ENCODE measurements at regions not wholly inside any gene's neighbourhood (a gene's known extent, or its start where the extent isn't known, plus 50 kb on each side); places are given as distances from the start of the nearest gene placed in this dataset.

DNA sequence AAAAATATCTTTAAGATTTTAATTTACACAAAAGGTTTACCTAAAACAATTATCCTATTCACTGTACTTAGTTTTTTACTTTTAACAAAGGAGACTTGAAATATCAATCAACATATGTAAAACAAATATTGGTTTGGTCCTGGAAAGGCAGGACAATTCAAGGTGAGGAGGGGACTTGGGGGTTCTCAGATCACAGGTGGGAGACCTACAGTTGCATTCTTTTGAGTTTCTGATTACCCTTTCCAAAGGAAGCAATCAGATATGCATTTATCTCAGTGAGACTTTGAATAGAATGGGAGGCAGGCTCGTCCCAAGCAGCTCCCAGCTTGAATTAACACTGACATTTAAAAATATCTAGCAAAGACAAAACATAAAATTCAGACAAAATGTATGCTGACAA is 1917.3 kb downstream of the C4orf33 start:
- TF ChIP-seq, protein P1, sequence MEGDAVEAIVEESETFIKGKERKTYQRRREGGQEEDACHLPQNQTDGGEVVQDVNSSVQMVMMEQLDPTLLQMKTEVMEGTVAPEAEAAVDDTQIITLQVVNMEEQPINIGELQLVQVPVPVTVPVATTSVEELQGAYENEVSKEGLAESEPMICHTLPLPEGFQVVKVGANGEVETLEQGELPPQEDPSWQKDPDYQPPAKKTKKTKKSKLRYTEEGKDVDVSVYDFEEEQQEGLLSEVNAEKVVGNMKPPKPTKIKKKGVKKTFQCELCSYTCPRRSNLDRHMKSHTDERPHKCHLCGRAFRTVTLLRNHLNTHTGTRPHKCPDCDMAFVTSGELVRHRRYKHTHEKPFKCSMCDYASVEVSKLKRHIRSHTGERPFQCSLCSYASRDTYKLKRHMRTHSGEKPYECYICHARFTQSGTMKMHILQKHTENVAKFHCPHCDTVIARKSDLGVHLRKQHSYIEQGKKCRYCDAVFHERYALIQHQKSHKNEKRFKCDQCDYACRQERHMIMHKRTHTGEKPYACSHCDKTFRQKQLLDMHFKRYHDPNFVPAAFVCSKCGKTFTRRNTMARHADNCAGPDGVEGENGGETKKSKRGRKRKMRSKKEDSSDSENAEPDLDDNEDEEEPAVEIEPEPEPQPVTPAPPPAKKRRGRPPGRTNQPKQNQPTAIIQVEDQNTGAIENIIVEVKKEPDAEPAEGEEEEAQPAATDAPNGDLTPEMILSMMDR (IDR thresholded peaks at IDR 0.05; ENCODE audit: poor library complexity, severe bottlenecking) = no peak
- TF ChIP-seq POLR2AphosphoS5 (IDR thresholded peaks at IDR 0.05) (no peak), EP300 (conservative IDR thresholded peaks at IDR 0.05; ENCODE audit: poor library complexity, severe bottlenecking) (no peak), SMC3 (conservative IDR thresholded peaks at IDR 0.05; ENCODE audit: poor library complexity) (no peak), TAF1 (IDR thresholded peaks at IDR 0.05; ENCODE audit: low read depth) (no peak), MXI1 (conservative IDR thresholded peaks at IDR 0.05; ENCODE audit: poor library complexity, severe bottlenecking) (no peak), EZH2 (IDR thresholded peaks at IDR 0.05; ENCODE audit: borderline replicate concordance, insufficient read depth, low read length, poor library complexity, severe bottlenecking) (no peak)
- TF ChIP-seq, protein P2, sequence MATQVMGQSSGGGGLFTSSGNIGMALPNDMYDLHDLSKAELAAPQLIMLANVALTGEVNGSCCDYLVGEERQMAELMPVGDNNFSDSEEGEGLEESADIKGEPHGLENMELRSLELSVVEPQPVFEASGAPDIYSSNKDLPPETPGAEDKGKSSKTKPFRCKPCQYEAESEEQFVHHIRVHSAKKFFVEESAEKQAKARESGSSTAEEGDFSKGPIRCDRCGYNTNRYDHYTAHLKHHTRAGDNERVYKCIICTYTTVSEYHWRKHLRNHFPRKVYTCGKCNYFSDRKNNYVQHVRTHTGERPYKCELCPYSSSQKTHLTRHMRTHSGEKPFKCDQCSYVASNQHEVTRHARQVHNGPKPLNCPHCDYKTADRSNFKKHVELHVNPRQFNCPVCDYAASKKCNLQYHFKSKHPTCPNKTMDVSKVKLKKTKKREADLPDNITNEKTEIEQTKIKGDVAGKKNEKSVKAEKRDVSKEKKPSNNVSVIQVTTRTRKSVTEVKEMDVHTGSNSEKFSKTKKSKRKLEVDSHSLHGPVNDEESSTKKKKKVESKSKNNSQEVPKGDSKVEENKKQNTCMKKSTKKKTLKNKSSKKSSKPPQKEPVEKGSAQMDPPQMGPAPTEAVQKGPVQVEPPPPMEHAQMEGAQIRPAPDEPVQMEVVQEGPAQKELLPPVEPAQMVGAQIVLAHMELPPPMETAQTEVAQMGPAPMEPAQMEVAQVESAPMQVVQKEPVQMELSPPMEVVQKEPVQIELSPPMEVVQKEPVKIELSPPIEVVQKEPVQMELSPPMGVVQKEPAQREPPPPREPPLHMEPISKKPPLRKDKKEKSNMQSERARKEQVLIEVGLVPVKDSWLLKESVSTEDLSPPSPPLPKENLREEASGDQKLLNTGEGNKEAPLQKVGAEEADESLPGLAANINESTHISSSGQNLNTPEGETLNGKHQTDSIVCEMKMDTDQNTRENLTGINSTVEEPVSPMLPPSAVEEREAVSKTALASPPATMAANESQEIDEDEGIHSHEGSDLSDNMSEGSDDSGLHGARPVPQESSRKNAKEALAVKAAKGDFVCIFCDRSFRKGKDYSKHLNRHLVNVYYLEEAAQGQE (IDR thresholded peaks at IDR 0.05; ENCODE audit: borderline replicate concordance) = no peak

Measured in neural cell (in vitro differentiated cells).